ENCODE measurements at regions not wholly inside any gene's neighbourhood (a gene's known extent, or its start where the extent isn't known, plus 50 kb on each side); places are given as distances from the start of the nearest gene placed in this dataset.
"Not testable (repeated sequence)": the region's sequence is repeated elsewhere in the genome, so short reads cannot be mapped to it uniquely, and the experiment has no call there.

DNA sequence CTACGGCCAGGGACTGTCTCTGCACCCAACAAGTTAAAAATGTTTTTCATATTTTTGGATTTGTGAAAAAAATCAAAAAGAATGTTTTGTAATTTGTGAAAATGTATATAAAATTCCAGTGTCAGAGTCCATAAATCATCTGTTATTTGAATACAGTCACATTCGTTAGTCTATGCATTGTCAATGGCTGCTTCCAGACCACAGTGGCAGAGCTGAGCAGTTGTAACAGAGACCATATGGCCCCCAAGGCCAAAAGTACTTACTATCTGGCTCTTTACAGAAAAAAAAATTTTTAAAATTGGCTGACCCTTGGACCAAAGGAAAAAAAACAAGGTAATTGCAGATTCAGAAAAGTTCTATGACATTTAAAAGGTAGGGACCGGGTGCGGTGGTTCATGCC lies 86.7 kb upstream of the ATL2 start:
- no peak overlapping the region for H3K4me3 ChIP-seq
- H3K4me1 ChIP-seq: no peaks in the 10 kb centered on the region
- no peaks in the 10 kb centered on the region for H3K36me3 ChIP-seq
- no peaks in the 10 kb centered on the region for H3K9me3 ChIP-seq
- TF ChIP-seq, protein P1, sequence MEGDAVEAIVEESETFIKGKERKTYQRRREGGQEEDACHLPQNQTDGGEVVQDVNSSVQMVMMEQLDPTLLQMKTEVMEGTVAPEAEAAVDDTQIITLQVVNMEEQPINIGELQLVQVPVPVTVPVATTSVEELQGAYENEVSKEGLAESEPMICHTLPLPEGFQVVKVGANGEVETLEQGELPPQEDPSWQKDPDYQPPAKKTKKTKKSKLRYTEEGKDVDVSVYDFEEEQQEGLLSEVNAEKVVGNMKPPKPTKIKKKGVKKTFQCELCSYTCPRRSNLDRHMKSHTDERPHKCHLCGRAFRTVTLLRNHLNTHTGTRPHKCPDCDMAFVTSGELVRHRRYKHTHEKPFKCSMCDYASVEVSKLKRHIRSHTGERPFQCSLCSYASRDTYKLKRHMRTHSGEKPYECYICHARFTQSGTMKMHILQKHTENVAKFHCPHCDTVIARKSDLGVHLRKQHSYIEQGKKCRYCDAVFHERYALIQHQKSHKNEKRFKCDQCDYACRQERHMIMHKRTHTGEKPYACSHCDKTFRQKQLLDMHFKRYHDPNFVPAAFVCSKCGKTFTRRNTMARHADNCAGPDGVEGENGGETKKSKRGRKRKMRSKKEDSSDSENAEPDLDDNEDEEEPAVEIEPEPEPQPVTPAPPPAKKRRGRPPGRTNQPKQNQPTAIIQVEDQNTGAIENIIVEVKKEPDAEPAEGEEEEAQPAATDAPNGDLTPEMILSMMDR (IDR thresholded peaks at IDR 0.05): no peak
- no peak for ATAC-seq
- intact Hi-C loops (cut with DNase I): no loop called here
- H3K27ac ChIP-seq: no peak overlapping the region
- no peak for DNase-seq
- no peaks in the 10 kb centered on the region for H3K27me3 ChIP-seq

DNA sequence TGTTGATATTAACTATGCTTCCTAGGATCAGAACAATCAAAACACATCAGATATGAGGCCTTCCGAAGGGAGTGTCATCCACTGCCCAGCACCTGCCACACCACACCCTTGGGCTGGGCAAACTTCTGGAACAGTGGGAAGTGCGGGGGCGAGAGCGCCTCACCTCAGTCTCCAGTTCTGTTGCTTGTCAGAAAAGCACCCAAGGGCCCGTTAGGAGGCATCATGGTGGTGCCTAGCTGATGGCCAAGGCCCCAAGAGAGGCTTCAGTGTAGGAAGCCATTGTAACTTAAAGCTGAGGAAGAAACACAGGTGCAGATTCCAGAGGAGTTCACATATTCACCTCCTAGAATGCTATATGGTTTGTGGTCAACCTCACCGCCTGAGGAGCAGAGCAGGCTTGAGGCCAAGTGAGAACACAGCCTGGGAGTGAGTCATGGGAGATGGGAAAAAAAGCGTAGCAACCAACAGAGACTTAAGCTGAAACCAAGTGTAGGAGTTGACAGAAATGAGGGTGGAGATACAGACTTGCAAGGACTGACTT lies 85.1 kb upstream of the ATL2 start:
- DNase-seq (peak in 2 of 4 donors; percentile 42 to 55), ATAC-seq (peak; percentile 81)
- H3K36me3 ChIP-seq: no peaks in the 10 kb centered on the region
- intact Hi-C loops (cut with DNase I): no loop called here
- H3K9me3 ChIP-seq: no peaks in the 10 kb centered on the region
- TF ChIP-seq, protein P1 (IDR thresholded peaks at IDR 0.05): no peak
- no peaks in the 10 kb centered on the region for H3K4me1 ChIP-seq
- no peaks in the 10 kb centered on the region for H3K27me3 ChIP-seq
- no peak overlapping the region for H3K27ac ChIP-seq
- no peak overlapping the region for H3K4me3 ChIP-seq

DNA sequence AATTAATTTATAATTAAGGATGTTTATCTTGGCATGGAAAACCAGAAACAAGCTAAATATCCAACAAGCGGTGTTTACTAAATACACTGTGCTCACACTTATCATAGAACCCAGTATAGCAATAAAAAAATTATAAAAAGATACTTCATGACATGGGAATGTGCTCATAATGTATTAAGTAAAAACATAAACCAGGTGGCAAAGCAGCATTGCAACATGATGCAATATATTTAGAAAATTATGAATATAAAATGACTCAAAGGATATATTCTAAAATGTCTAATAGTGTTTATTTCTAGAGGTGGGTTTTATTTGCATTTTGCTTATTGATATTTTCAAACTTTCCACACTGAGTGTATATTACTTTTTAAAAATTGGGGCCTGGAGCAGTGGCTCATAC lies 84.4 kb upstream of the ATL2 start:
- no peak overlapping the region for H3K4me3 ChIP-seq
- TF ChIP-seq, protein P1 (IDR thresholded peaks at IDR 0.05): no peak
- no peaks in the 10 kb centered on the region for H3K4me1 ChIP-seq
- no peaks in the 10 kb centered on the region for H3K9me3 ChIP-seq
- intact Hi-C loops (cut with DNase I): no loop called here
- DNase-seq (no peak), ATAC-seq (no peak)
- H3K27me3 ChIP-seq: no peaks in the 10 kb centered on the region
- H3K36me3 ChIP-seq: no peaks in the 10 kb centered on the region
- H3K27ac ChIP-seq: no peak overlapping the region

DNA sequence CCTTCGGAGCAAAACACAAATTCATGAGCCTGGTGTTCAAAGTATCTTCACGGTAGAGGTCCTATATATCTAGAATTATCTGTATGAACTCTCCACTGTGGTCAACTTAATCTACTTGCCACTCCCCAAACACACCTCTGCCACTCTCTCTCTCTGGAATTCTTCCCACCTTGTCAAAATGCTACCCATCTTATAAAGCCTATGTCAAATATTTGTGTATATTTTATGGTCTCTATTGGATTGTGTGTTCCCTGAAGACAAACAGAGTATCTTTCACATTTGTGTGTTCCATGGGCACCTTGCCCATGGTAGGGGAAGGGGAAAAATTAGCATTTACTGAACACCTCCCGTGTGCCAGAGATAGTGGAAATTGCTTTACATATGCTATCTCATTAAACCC lies 83.2 kb upstream of the ATL2 start:
- H3K27ac ChIP-seq: no peak overlapping the region
- no peaks in the 10 kb centered on the region for H3K9me3 ChIP-seq
- no peak overlapping the region for H3K4me3 ChIP-seq
- intact Hi-C loops (cut with DNase I): no loop called here
- H3K4me1 ChIP-seq: no peaks in the 10 kb centered on the region
- ATAC-seq (no peak), DNase-seq (no peak)
- H3K36me3 ChIP-seq: no peaks in the 10 kb centered on the region
- H3K27me3 ChIP-seq: no peaks in the 10 kb centered on the region
- TF ChIP-seq, protein P1 (IDR thresholded peaks at IDR 0.05): no peak

DNA sequence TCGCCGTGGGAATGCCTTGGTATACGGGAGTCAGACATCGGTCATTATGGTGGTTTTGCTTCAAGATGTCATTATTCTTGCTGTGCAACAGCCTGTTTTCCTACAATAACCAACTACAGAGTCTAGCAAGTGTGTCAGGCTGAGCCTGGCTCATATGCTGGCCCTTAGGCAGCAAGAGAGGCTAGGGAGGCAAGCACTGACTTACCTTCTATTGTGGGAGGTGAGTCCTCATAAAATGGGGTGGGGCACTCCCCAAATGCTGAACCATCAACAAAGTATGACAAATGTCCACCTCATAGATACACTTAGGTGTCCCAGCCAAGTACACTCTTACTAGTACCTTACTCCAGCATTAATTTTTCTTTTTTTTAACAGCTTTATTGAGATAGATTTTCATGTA lies 77.0 kb upstream of the ATL2 start:
- ATAC-seq: no peak
- H3K4me3 ChIP-seq: no peak overlapping the region
- no peaks in the 10 kb centered on the region for H3K27me3 ChIP-seq
- H3K9me3 ChIP-seq: no peaks in the 10 kb centered on the region
- H3K4me1 ChIP-seq: no peaks in the 10 kb centered on the region
- TF ChIP-seq, protein P1 (IDR thresholded peaks at IDR 0.05): no peak
- no peaks in the 10 kb centered on the region for H3K36me3 ChIP-seq
- H3K27ac ChIP-seq: no peak overlapping the region
- intact Hi-C loops (cut with DNase I): no loop called here
- no peak for DNase-seq

DNA sequence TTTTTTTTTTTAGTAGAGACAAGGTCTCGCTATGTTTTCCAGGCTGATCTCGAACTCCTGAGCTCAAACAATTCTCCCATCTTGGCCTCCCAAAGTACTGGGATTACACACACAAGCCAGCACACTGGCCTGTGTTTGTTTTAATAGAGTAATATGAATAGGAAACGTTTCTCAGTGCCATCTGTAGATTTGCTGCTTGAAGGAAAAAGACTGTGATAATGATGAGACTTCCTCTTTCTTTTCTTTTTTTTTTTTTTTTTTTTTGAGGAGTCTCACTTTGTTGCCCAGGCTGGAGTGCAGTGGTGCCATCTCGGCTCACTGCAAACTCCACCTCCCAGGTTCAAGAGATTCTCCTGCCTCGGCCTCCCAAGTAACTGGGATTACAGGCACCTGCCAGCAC lies 74.7 kb upstream of the ATL2 start:
- H3K27ac ChIP-seq; H3K36me3 ChIP-seq; H3K27me3 ChIP-seq; H3K4me3 ChIP-seq; ATAC-seq; H3K9me3 ChIP-seq; intact Hi-C loops (cut with DNase I); H3K4me1 ChIP-seq; DNase-seq: not testable (repeated sequence)

Measured in left lung (tissue), 4 donors.